Astrocyte (in vitro differentiated cells and primary cell): ENCODE measurements at regions not wholly inside any gene's neighbourhood (a gene's known extent, or its start where the extent isn't known, plus 50 kb on each side); places are given as distances from the start of the nearest gene placed in this dataset.

Source experiments
- DNase-seq: peaks from one replicate; pipeline ENCODE4 v3.0.0-alpha.2; 2010; ENCODE audit warnings: low read depth
- FAIRE-seq: peaks from 2 replicates; lab custom pipeline; 2011; peaks lifted over from hg19 to GRCh38; lab: Jason Lieb, UNC
- H2AFZ ChIP-seq: 2 replicates; pipeline ENCODE4 v1.6.0; 2012; ENCODE audit warnings: low read depth, low read length, inconsistent platforms
- H3K27ac ChIP-seq: 2 replicates; pipeline ENCODE4 v1.5.1; 2011; ENCODE audit warnings: low read depth, low read length, inconsistent platforms
- H3K27me3 ChIP-seq: 2 replicates; pipeline ENCODE4 v1.6.0; 2011; ENCODE audit warnings: low read length, inconsistent platforms; ENCODE audit not compliant: insufficient read depth
- H3K36me3 ChIP-seq: 2 replicates; pipeline ENCODE4 v1.5.1; 2011; ENCODE audit warnings: low read length, inconsistent platforms; ENCODE audit not compliant: insufficient read depth
- H3K4me1 ChIP-seq: 2 replicates; pipeline ENCODE4 v1.5.1; 2011; ENCODE audit warnings: low read length, inconsistent platforms; ENCODE audit not compliant: insufficient read depth
- H3K4me2 ChIP-seq: 2 replicates; pipeline ENCODE4 v1.6.0; 2012; ENCODE audit warnings: low read length, inconsistent platforms
- H3K4me3 ChIP-seq: 2 replicates; pipeline ENCODE4 v1.5.1; 2011; ENCODE audit warnings: low read depth, mild to moderate bottlenecking, low read length, inconsistent platforms; ENCODE audit not compliant: insufficient read depth
- H3K79me2 ChIP-seq: 2 replicates; pipeline ENCODE4 v1.6.0; 2012; ENCODE audit warnings: mild to moderate bottlenecking, low read length, inconsistent platforms; ENCODE audit not compliant: insufficient read depth
- H3K9ac ChIP-seq: 2 replicates; pipeline ENCODE4 v1.6.0; 2012; ENCODE audit warnings: mild to moderate bottlenecking, low read length, inconsistent platforms
- H3K9me3 ChIP-seq: 2 replicates; pipeline ENCODE4 v1.5.1; 2012; ENCODE audit warnings: low read depth, mild to moderate bottlenecking, low read length, inconsistent platforms; ENCODE audit not compliant: insufficient read depth
- H4K20me1 ChIP-seq: 2 replicates; pipeline ENCODE4 v1.6.0; 2012; ENCODE audit warnings: low read length, inconsistent platforms; ENCODE audit not compliant: insufficient read depth
- H3K27ac Mint-ChIP-seq: one replicate; pipeline ENCODE4 v1.8.0; 2021; ENCODE audit warnings: mild to moderate bottlenecking, mixed read lengths; ENCODE audit not compliant: unreplicated experiment
- H3K27me3 Mint-ChIP-seq: one replicate; pipeline ENCODE4 v1.8.0; 2021; ENCODE audit warnings: low read depth, mixed read lengths; ENCODE audit not compliant: unreplicated experiment
- H3K36me3 Mint-ChIP-seq: one replicate; pipeline ENCODE4 v1.8.0; 2021; ENCODE audit warnings: low read depth, mixed read lengths; ENCODE audit not compliant: unreplicated experiment
- H3K4me1 Mint-ChIP-seq: one replicate; pipeline ENCODE4 v1.8.0; 2021; ENCODE audit warnings: low read depth, mixed read lengths; ENCODE audit not compliant: unreplicated experiment
- H3K4me3 Mint-ChIP-seq: one replicate; pipeline ENCODE4 v1.8.0; 2021; ENCODE audit warnings: mild to moderate bottlenecking, moderate library complexity, mixed read lengths; ENCODE audit not compliant: unreplicated experiment
- H3K9me3 Mint-ChIP-seq: one replicate; pipeline ENCODE4 v1.8.0; 2021; ENCODE audit warnings: mild to moderate bottlenecking, mixed read lengths; ENCODE audit not compliant: unreplicated experiment
- EZH2 ChIP-seq: IDR thresholded peaks from 2 replicates; pipeline ENCODE4 v1.6.1; 2012; ENCODE audit warnings: mild to moderate bottlenecking, low read length, inconsistent platforms; ENCODE audit not compliant: insufficient read depth
- TF ChIP-seq, protein P1 (sequence below): IDR thresholded peaks from 2 replicates; pipeline ENCODE4 v1.5.1; 2011; ENCODE audit warnings: low read depth, mild to moderate bottlenecking, inconsistent platforms, low read length, moderate library complexity; ENCODE audit not compliant: insufficient read depth

DNA sequence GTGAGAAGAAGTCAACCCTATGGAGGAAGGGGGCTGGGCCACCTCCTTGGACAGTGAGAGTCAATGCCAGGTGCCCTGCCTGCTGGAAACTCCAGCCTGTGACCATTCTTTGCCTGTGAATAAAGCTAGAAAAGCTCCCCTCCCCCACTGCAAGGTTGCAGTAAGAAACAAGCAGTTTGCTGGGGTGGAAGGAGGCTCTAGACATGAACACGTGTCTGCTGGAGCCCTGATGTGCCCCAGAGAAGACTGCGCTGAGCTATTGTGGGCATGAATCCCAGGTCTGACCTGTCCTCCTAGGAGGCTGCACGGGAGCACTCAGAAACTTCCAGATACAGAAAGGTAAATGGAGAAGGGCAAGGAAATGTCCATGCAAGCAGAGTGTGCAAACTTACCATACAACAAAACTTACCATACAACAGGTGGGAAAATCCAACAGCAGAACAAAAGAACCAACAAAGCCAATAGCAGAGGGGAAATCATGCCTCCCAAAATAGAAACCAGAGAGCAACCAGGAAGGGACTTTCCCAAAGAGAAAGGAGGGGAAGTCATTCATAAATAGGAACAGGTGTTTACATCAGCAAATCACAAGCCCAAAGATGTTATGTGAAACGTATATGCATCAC is 278.7 kb downstream of the BCL2 start:
- Mint-ChIP-seq H3K27ac (no peak overlapping the region), H3K4me3 (no peak overlapping the region), H3K27me3 (peaks cover 7% of the 10 kb centered on the region), H3K4me1 (peaks cover 3% of the 10 kb centered on the region), H3K36me3 (no peaks in the 10 kb centered on the region), H3K9me3 (peaks cover 10% of the 10 kb centered on the region)
- H3K79me2 ChIP-seq = no peaks in the 10 kb centered on the region
- FAIRE-seq (no peak), DNase-seq (no peak)
- H2AFZ ChIP-seq = no peak overlapping the region
- TF ChIP-seq, protein P1, sequence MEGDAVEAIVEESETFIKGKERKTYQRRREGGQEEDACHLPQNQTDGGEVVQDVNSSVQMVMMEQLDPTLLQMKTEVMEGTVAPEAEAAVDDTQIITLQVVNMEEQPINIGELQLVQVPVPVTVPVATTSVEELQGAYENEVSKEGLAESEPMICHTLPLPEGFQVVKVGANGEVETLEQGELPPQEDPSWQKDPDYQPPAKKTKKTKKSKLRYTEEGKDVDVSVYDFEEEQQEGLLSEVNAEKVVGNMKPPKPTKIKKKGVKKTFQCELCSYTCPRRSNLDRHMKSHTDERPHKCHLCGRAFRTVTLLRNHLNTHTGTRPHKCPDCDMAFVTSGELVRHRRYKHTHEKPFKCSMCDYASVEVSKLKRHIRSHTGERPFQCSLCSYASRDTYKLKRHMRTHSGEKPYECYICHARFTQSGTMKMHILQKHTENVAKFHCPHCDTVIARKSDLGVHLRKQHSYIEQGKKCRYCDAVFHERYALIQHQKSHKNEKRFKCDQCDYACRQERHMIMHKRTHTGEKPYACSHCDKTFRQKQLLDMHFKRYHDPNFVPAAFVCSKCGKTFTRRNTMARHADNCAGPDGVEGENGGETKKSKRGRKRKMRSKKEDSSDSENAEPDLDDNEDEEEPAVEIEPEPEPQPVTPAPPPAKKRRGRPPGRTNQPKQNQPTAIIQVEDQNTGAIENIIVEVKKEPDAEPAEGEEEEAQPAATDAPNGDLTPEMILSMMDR = no peak
- no peak for TF ChIP-seq EZH2
- no peaks in the 10 kb centered on the region for H3K36me3 ChIP-seq
- H3K4me2 ChIP-seq = no peak overlapping the region
- H4K20me1 ChIP-seq = no peaks in the 10 kb centered on the region
- no peak overlapping the region for H3K4me3 ChIP-seq
- no peaks in the 10 kb centered on the region for H3K4me1 ChIP-seq
- H3K9me3 ChIP-seq = no peaks in the 10 kb centered on the region
- H3K27ac ChIP-seq = no peak overlapping the region
- peaks cover 4% of the 10 kb centered on the region for H3K27me3 ChIP-seq
- H3K9ac ChIP-seq = no peak overlapping the region

DNA sequence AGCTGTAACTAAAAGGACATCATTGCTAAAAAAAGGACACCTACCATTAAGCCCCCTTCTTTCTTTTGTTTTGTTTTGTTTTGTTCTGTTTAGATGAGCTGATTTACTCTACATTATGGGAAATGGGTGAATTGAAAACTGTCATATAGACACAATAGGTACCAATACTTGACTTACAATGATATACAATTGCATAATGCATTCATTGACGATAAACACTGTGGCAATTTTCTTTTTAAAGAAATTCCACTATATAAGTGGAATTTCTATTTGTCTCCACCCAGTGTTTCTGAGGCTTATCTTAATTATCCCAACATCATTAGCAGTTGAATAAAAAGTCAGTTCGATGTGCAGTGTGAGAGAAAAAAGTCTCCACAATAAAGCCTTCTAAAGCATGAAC is 282.1 kb downstream of the BCL2 start:
- no peak for FAIRE-seq
- DNase-seq = no peak
- H3K27ac ChIP-seq = no peak overlapping the region
- no peaks in the 10 kb centered on the region for H3K27me3 ChIP-seq
- Mint-ChIP-seq H3K27ac (no peak overlapping the region), H3K4me1 (peaks cover 3% of the 10 kb centered on the region), H3K9me3 (peaks cover 6% of the 10 kb centered on the region), H3K27me3 (peaks cover 5% of the 10 kb centered on the region), H3K36me3 (no peaks in the 10 kb centered on the region), H3K4me3 (no peak overlapping the region)
- no peak overlapping the region for H3K4me2 ChIP-seq
- no peak overlapping the region for H3K4me3 ChIP-seq
- H3K9me3 ChIP-seq = no peaks in the 10 kb centered on the region
- no peak overlapping the region for H2AFZ ChIP-seq
- H4K20me1 ChIP-seq = no peaks in the 10 kb centered on the region
- TF ChIP-seq EZH2 = no peak
- TF ChIP-seq, protein P1 = no peak
- no peaks in the 10 kb centered on the region for H3K36me3 ChIP-seq
- H3K9ac ChIP-seq = no peak overlapping the region
- H3K4me1 ChIP-seq = no peaks in the 10 kb centered on the region
- no peaks in the 10 kb centered on the region for H3K79me2 ChIP-seq

DNA sequence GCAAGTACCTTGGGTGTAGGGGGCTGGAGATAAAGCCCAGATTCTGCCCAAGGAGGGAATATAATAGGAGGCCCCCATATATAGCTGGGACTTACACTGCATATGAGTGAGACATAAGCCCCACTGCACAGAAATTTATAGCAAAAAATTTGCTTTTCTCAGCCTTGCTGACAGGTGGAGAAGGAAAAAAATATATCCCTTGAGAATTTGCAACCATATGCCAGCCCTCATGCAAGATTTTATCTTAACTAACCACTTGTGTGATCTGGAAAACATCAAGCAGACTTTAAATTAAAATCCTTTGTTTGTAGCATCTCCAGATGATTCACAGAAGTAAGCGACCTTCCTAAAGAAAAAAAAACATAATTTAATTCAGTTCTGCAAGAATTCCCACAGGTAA is 288.2 kb downstream of the BCL2 start:
- Mint-ChIP-seq H3K4me3 (no peak overlapping the region), H3K9me3 (no peaks in the 10 kb centered on the region), H3K27ac (no peak overlapping the region), H3K27me3 (no peaks in the 10 kb centered on the region), H3K4me1 (no peaks in the 10 kb centered on the region), H3K36me3 (no peaks in the 10 kb centered on the region)
- Histone ChIP-seq H3K27ac (no peak overlapping the region), H4K20me1 (no peaks in the 10 kb centered on the region), H3K4me2 (no peak overlapping the region), H3K9me3 (no peaks in the 10 kb centered on the region), H3K27me3 (no peaks in the 10 kb centered on the region), H2AFZ (no peak overlapping the region), H3K9ac (no peak overlapping the region), H3K4me1 (no peaks in the 10 kb centered on the region), H3K36me3 (no peaks in the 10 kb centered on the region), H3K4me3 (no peak overlapping the region), H3K79me2 (no peaks in the 10 kb centered on the region)
- no peak for TF ChIP-seq EZH2
- TF ChIP-seq, protein P1 = no peak
- FAIRE-seq = no peak
- DNase-seq = no peak
